Breast epithelium (tissue), 4 donors: ENCODE measurements at regions not wholly inside any gene's neighbourhood (a gene's known extent, or its start where the extent isn't known, plus 50 kb on each side); places are given as distances from the start of the nearest gene placed in this dataset.

Source experiments
- DNase-seq, 2 donors: peaks; one replicate each; pipeline ENCODE4 v3.0.0-alpha.2; 2019; ENCODE audit warnings: low spot score in 2 of 2
- H3K27ac ChIP-seq, 2 donors: fragments of 200-600 bp; sonication (generic) in 1 of 2; one replicate each; pipeline ENCODE4 v1.5.1; 2016 to 2019; ENCODE audit warnings: mild to moderate bottlenecking in 1 of 2
- H3K27me3 ChIP-seq, 2 donors: fragments of 200-600 bp; sonication (generic) in 1 of 2; one replicate each; pipeline versions ENCODE4 v1.5.1 to v1.6.0; 2017 to 2019; ENCODE audit warnings: control low read depth in 1 of 2, mild to moderate bottlenecking in 1 of 2
- H3K36me3 ChIP-seq: fragments of 200-600 bp; one replicate; pipeline ENCODE4 v1.5.1; 2019
- H3K4me1 ChIP-seq, 2 donors: fragments of 200-600 bp; sonication (generic); one replicate each; pipeline ENCODE4 v1.5.1; 2016 to 2019; ENCODE audit warnings: control low read depth in 1 of 2
- H3K4me3 ChIP-seq, 3 donors: fragments of 200-600 bp; sonication (generic); 1 replicate in 2 of 3; 2 replicates in 1 of 3; pipeline ENCODE4 v1.5.1; 2016 to 2019; ENCODE audit warnings: mild to moderate bottlenecking in 3 of 3, moderate library complexity in 2 of 3
- H3K9me3 ChIP-seq, 2 donors: fragments of 200-600 bp; sonication (generic) in 1 of 2; one replicate each; pipeline ENCODE4 v1.5.1; 2016 to 2019; ENCODE audit warnings: control low read depth in 1 of 2
- POLR2A ChIP-seq: fragments of 450-650 bp; IDR thresholded peaks from one replicate; pipeline ENCODE4 v1.6.1; 2016; ENCODE audit warnings: antibody characterized with exemption, mild to moderate bottlenecking, moderate library complexity
- POLR2AphosphoS5 ChIP-seq, 3 donors: sonication (generic); formaldehyde crosslinking; IDR thresholded peaks; one replicate each; pipeline ENCODE4 v1.6.1; 2017; ENCODE audit warnings: antibody characterized with exemption in 3 of 3
- intact Hi-C: fragments of 100-400 bp; cut with DNase I; formaldehyde crosslinking; loops from one replicate; pipeline ENCODE4 v1.15.1; 2023; ENCODE audit warnings: low total_unique reads
- TF ChIP-seq, protein P1 (sequence below), 3 donors: fragments of 450-650 bp; IDR thresholded peaks; one replicate each; pipeline ENCODE4 v1.5.1; 2016 to 2017; ENCODE audit warnings: antibody characterized with exemption in 3 of 3, mild to moderate bottlenecking in 3 of 3, moderate library complexity in 3 of 3

GRCh38 chr11:23311986-23312940 is 452.0 kb upstream of the CCDC179 start:
- H3K4me3 ChIP-seq = no peak overlapping the region
- intact Hi-C loops = no loop called here
- no peak overlapping the region for H3K27ac ChIP-seq
- no peak for DNase-seq
- H3K36me3 ChIP-seq = no peaks in the 10 kb centered on the region
- TF ChIP-seq, protein P1, sequence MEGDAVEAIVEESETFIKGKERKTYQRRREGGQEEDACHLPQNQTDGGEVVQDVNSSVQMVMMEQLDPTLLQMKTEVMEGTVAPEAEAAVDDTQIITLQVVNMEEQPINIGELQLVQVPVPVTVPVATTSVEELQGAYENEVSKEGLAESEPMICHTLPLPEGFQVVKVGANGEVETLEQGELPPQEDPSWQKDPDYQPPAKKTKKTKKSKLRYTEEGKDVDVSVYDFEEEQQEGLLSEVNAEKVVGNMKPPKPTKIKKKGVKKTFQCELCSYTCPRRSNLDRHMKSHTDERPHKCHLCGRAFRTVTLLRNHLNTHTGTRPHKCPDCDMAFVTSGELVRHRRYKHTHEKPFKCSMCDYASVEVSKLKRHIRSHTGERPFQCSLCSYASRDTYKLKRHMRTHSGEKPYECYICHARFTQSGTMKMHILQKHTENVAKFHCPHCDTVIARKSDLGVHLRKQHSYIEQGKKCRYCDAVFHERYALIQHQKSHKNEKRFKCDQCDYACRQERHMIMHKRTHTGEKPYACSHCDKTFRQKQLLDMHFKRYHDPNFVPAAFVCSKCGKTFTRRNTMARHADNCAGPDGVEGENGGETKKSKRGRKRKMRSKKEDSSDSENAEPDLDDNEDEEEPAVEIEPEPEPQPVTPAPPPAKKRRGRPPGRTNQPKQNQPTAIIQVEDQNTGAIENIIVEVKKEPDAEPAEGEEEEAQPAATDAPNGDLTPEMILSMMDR (IDR thresholded peaks at IDR 0.05) = no peak
- TF ChIP-seq POLR2A (no peak), POLR2AphosphoS5 (IDR thresholded peaks at IDR 0.05) (no peak)
- no peaks in the 10 kb centered on the region for H3K9me3 ChIP-seq
- H3K27me3 ChIP-seq = no peaks in the 10 kb centered on the region
- no peaks in the 10 kb centered on the region for H3K4me1 ChIP-seq

DNA sequence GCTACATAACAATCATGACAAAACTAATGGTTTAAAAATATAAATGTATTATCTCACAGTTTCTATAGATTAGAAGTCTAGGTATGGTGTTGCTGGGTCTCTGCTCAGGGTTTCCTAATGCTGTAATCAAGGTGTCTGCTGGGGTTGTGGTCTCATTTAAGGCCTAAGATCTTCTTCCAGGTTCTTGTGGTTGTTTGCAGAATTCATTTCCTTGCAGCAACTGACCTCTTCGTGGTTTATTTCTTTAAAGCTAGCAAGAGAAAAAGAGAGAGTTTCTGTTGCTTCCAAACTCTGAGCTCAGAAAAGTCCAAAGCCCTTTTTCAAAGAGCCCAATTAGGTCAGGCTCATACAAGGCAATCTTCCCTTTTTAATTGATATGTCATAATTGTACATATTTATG is 452.7 kb upstream of the CCDC179 start:
- Histone ChIP-seq H3K4me3 (no peak overlapping the region), H3K27me3 (no peaks in the 10 kb centered on the region), H3K36me3 (no peaks in the 10 kb centered on the region), H3K9me3 (no peaks in the 10 kb centered on the region), H3K27ac (no peak overlapping the region), H3K4me1 (no peaks in the 10 kb centered on the region)
- TF ChIP-seq POLR2AphosphoS5 (IDR thresholded peaks at IDR 0.05) = no peak
- TF ChIP-seq POLR2A = no peak
- TF ChIP-seq, protein P1 (IDR thresholded peaks at IDR 0.05) = no peak
- no peak for DNase-seq
- intact Hi-C loops = no loop called here

- no peak for DNase-seq
- intact Hi-C loops = no loop called here
- TF ChIP-seq, protein P1 (IDR thresholded peaks at IDR 0.05) = no peak
- TF ChIP-seq POLR2AphosphoS5 (IDR thresholded peaks at IDR 0.05) (no peak), POLR2A (no peak)
- Histone ChIP-seq H3K9me3 (no peaks in the 10 kb centered on the region), H3K27ac (no peak overlapping the region), H3K27me3 (no peaks in the 10 kb centered on the region), H3K36me3 (no peaks in the 10 kb centered on the region), H3K4me1 (no peaks in the 10 kb centered on the region), H3K4me3 (no peak overlapping the region)
Observed at GRCh38 chr11:23314162-23314561, 453.9 kb upstream of the CCDC179 start.

DNA sequence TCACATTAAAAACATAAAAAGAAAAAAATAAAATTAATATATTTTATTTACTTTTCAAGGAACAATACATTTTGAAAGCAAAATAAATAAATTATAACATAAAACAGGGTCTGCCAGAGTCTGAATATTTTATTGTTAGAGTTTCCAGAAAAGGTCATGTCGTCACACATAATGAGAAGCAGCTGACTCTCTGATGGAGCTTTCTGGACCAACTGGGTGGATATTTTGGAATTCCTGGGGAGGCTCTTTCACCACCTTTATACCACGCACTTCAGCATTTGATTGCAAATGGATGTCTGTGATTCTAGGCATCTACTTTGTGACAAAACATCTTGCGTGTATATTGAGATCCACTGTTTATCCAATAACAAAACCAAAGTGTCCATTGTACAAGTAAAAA is 455.0 kb upstream of the CCDC179 start:
- no peaks in the 10 kb centered on the region for H3K27me3 ChIP-seq
- TF ChIP-seq, protein P1 (IDR thresholded peaks at IDR 0.05) = no peak
- TF ChIP-seq POLR2A = no peak
- no peak for TF ChIP-seq POLR2AphosphoS5 (IDR thresholded peaks at IDR 0.05)
- H3K4me3 ChIP-seq = no peak overlapping the region
- no peak for DNase-seq
- intact Hi-C loops = no loop called here
- no peak overlapping the region for H3K27ac ChIP-seq
- peaks cover 0 to 2% of the 10 kb centered on the region in 2 donors for H3K9me3 ChIP-seq
- H3K4me1 ChIP-seq = no peaks in the 10 kb centered on the region
- H3K36me3 ChIP-seq = no peaks in the 10 kb centered on the region

GRCh38 chr11:23317816-23318215 is 457.5 kb upstream of the CCDC179 start:
- H3K27me3 ChIP-seq = no peaks in the 10 kb centered on the region
- intact Hi-C loops = no loop called here
- H3K4me3 ChIP-seq = no peak overlapping the region
- peaks cover 8 to 18% of the 10 kb centered on the region in 2 donors for H3K9me3 ChIP-seq
- no peaks in the 10 kb centered on the region for H3K4me1 ChIP-seq
- TF ChIP-seq POLR2AphosphoS5 (IDR thresholded peaks at IDR 0.05) (no peak), POLR2A (no peak)
- TF ChIP-seq, protein P1 (IDR thresholded peaks at IDR 0.05) = no peak
- no peak overlapping the region for H3K27ac ChIP-seq
- no peaks in the 10 kb centered on the region for H3K36me3 ChIP-seq
- DNase-seq = no peak
